Ovary (tissue), 3 donors: ENCODE measurements at regions not wholly inside any gene's neighbourhood (a gene's known extent, or its start where the extent isn't known, plus 50 kb on each side); places are given as distances from the start of the nearest gene placed in this dataset.

Experiments used
- EP300 ChIP-seq: sonication (generic); formaldehyde crosslinking; IDR thresholded peaks from one replicate; pipeline ENCODE4 v1.6.1; 2017; ENCODE audit warnings: antibody characterized with exemption
- POLR2A ChIP-seq: fragments of 450-650 bp; IDR thresholded peaks from one replicate; pipeline ENCODE4 v1.6.1; 2017; ENCODE audit warnings: antibody characterized with exemption, mild to moderate bottlenecking, moderate library complexity
- TF ChIP-seq, protein P1 (sequence below), 3 donors: fragments of 450-650 bp in 2 of 3; fragments of 200-600 bp in 1 of 3; IDR thresholded peaks; one replicate each; pipeline versions ENCODE4 v1.5.1 to v1.8.0; 2016 to 2022; ENCODE audit warnings: antibody characterized with exemption in 3 of 3, mild to moderate bottlenecking in 1 of 3
- donor health status: DM: no; HTN: no; CAD: no.

DNA sequence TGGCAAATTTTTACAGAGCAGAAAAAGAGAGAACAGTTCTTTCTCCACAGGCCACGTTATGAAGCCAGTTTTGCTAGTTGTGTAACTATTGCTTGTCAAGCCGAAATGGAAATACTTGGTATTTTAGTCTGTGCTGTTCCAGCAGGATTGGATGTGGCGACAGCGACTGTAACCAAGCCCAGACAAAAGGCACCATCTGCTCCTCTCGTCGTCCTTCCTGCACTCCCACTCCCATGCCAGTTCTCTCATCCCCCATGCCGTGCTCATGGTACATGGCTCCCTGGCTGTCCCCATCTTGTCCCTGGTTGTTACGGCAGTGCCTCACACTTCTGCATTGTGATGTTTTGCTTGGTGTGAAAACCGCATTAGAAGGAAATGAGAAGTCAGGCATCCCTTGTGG is 185.7 kb upstream of the FZD8 start:
- TF ChIP-seq, protein P1, sequence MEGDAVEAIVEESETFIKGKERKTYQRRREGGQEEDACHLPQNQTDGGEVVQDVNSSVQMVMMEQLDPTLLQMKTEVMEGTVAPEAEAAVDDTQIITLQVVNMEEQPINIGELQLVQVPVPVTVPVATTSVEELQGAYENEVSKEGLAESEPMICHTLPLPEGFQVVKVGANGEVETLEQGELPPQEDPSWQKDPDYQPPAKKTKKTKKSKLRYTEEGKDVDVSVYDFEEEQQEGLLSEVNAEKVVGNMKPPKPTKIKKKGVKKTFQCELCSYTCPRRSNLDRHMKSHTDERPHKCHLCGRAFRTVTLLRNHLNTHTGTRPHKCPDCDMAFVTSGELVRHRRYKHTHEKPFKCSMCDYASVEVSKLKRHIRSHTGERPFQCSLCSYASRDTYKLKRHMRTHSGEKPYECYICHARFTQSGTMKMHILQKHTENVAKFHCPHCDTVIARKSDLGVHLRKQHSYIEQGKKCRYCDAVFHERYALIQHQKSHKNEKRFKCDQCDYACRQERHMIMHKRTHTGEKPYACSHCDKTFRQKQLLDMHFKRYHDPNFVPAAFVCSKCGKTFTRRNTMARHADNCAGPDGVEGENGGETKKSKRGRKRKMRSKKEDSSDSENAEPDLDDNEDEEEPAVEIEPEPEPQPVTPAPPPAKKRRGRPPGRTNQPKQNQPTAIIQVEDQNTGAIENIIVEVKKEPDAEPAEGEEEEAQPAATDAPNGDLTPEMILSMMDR (IDR thresholded peaks at IDR 0.05), result no peak
- TF ChIP-seq EP300 (no peak), POLR2A (no peak)
